GM12891 (cell line): ENCODE measurements at regions not wholly inside any gene's neighbourhood (a gene's known extent, or its start where the extent isn't known, plus 50 kb on each side); places are given as distances from the start of the nearest gene placed in this dataset.

Source experiments
- PAX5 ChIP-seq: IDR thresholded peaks from 2 replicates; pipeline ENCODE4 v1.6.1; 2011; ENCODE audit warnings: low read length, moderate library complexity, mild to moderate bottlenecking; ENCODE audit not compliant: insufficient read depth, severe bottlenecking
- POLR2A ChIP-seq: IDR thresholded peaks from 2 replicates; pipeline ENCODE4 v1.6.1; 2011; ENCODE audit warnings: low read depth, low read length, control low read depth
- POLR2AphosphoS5 ChIP-seq: IDR thresholded peaks from 2 replicates; pipeline ENCODE4 v1.6.1; 2011; ENCODE audit warnings: low read depth, low read length, control low read depth
- POU2F2 ChIP-seq: IDR thresholded peaks from 2 replicates; pipeline ENCODE4 v1.6.1; 2011; ENCODE audit warnings: low read depth, mild to moderate bottlenecking, control low read depth, low read length, moderate library complexity
- SPI1 ChIP-seq: IDR thresholded peaks from 2 replicates; pipeline ENCODE4 v1.6.1; 2011; ENCODE audit warnings: low read depth, low read length, control low read depth
- TAF1 ChIP-seq: IDR thresholded peaks from 2 replicates; pipeline ENCODE4 v1.6.1; 2011; ENCODE audit warnings: low read depth, low read length, control low read depth

DNA sequence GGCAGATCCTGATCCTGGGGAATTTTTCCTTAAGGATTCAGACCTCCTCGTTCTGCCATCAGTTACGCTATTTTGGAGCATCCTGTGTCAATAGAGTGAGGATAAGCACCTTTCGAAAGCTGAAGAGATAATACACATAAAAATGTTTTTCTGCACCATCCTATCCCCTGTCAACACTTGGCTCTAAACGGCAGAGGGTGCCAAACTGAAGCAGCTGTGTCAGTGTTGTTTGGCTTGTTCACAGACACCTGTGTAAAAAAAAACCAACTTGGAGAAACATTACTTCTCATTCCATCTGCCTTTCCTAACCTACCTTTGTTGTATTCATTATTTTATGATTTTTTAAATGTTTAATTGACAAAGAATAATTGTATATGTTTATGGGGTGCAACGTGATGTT is 417.0 kb upstream of the DDI1 start:
- no peak for TF ChIP-seq POLR2AphosphoS5
- no peak for TF ChIP-seq POLR2A
- no peak for TF ChIP-seq SPI1
- TF ChIP-seq TAF1 = no peak
- no peak for TF ChIP-seq POU2F2
- TF ChIP-seq PAX5 = no peak
